NCI-H187 treated with DMSO at 0.1 percent for 48 hours (cell line): ENCODE measurements at regions not wholly inside any gene's neighbourhood (a gene's known extent, or its start where the extent isn't known, plus 50 kb on each side); places are given as distances from the start of the nearest gene placed in this dataset.

Experiments
- DNase-seq: peaks from one replicate; lab custom pipeline; 2025; lab: John Stamatoyannopoulos, UW

DNA sequence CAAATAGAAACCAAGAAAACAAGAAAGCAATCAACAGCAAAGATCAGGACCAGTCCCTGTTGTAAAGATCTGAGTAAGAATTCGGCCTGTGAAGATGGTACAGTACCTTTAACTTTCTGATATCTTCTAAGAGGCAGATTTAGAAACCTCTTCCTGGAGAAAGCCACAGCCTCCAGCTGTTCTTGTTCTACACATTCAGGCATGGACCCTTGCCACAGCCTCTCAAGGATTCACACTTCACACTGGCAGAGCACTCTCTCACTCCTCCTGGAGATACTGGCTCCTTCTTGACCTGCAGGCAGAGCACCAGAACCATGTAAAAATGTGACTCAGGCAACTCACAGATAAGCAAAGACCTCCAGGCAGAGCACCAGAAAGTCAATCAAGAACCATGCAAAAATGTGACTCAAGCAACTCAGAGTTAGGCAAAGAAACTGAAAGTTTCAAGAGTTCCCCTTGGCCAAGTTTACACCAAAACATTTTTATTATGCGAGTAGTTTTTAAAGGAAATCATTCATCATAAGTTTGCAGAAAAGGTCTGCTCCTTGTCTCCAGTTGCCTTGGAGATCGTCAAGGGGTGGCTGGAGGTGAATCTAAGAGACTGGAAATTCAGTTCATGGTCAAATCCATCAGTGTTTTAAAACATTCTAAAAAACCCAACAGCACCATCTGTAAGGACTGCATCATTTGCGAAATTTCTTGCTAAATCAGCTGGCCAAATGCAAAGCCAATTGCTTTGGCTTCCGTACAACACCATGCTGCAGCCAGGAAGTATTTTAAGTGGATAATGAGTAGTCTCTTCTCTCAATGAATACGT is 119.3 kb upstream of the MDM1 start:
- no peak for DNase-seq

DNA sequence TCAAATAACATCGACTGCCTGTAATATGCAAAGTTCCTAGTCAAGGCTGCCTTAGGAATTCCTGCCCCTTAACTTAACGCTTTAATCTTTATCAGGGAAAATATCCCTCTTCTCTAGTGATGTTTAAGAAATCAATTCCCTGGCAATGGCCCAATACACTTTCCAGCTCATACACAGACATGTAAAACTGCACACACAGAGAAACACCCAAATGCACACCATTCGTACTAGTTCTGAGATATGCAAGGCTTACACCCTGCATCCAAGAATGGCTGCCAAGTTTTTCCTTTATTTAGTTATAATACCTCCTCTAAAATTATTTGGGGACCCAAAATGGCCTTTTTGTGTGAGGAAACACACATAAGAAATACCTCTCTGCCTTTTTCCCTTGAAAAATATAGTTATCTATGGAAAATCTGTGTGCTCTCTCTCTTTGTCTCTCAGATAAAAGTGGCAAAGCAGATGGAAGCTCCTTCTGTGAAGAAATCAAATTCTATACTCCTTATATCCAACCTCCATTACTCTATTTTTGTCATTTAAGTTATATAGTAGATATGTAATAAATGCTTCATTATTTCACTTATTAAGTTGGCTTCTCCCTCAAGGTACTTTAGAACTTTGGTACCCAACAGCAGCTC is 120.0 kb upstream of the MDM1 start:
- DNase-seq = no peak

DNA sequence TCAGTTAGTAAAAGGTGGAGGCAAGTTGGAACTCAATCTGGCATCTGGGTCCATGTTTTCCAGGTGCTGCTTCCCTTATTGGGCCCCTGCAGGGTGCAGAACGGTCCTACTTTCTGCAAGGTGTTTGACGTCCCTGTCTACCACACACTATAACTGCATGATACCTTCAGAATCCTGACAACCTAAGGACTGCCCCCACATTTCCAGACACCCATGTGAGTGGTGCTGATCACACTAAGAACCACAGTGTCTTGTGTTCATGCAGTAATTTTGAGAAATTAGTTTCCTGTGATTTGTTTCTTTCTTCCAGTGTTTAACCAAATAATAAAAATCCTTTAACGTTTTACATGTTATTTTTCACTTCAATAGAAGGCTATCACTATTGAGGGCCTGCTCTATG is 121.1 kb upstream of the MDM1 start:
- no peak for DNase-seq

DNA sequence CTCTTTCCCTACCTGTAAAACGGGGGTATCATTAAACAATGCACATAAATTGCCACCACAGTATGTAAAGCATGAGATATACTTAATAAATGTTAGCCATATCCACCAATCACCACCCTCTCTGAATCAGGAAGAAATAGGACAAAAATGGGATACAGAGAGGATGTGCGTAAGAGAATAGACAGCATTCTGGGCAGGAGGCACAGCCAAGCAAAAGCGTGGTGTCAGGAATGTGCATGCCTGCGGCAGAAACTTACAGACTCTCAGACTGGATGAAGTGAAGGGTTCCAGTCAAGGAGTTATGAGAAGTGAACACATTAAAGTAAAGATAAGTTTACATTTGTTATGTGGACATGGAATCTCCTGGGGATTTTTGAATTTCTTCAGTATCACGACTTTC is 121.7 kb upstream of the MDM1 start:
- no peak for DNase-seq

DNA sequence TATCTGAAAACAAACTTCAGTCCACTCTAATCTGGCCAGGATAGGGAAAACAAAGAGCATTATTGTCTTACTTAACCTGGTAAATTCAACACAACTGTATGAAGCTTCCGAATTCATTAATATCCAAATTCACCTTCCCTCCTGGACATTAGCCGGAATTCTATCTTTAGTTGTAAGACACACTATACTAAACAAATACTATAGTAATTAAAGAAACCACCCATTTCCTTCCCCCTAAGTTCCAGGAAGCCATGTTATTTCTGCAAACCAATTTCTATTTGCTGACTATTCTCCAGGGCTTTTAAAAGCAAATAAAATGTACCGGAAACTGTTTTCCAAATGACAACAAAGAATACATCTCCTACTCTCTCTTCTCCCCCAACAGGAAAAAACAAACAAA is 122.7 kb upstream of the MDM1 start:
- DNase-seq = no peak

DNA sequence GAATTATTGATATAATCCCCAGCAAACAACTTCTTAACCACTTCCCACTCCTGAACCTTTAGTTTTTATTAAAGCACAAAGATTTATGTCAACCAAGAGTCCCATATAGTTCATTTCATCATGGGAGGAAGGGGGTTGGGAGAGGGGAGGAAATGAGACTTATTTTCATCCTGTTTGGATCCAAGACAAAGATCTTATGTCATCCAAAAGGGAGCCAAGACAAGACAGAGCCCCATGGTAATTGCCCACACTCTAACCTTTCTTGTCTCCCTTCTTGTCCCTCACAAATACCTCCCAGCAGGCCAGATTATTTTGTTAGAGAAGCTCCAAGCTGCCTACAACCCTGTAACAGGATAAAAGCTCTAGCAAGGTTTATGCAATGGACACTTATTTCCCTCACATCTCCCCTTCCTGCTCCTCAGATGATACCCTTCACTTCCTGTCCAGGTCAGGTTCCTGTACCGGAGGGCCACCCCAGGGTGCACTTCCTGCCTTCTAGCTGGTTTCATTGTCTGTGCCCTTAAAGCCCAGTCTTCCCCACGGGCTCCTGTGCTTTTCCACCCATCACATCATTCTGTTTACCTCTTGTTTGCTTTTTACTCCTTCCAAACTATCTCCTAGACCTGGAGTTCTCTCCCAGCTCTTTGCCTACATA is 123.7 kb upstream of the MDM1 start:
- DNase-seq = no peak

DNA sequence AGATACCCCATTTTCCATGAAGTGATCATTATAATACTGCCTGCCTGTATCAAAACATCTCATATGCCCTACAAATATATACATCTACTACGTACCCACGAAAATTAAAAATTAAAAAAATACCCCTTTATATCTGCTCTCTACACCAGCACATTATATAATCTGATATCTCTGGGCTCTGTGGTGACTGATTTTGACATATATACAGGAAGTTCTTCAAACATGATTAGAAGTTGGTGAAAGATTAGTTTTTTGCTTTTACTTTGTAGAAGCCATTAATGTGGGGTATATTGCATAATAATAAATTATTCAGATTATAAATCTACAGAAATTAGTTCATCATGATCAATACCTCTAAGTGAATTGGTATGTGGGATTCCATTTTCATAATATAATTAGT is 126.7 kb upstream of the MDM1 start:
- DNase-seq = no peak

DNA sequence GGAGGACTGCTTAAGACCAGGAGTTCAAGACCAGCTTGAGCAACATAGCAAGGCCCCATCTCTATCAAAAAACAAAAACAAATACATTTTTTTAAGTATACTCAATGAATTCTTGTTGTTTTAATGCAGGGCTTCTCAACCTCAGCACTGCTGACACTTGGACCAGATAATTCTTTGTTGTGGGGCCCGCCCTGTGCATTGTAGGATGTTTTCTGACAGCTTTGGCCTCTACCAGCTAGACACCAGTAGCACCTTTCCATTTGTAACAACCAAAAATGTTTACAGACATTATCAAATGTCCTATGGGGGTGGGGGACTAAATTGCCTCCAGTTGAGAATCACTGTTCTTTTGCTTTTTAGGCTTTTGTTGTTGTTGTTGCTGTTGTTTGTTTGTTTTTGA is 128.1 kb upstream of the MDM1 start:
- no peak for DNase-seq

DNA sequence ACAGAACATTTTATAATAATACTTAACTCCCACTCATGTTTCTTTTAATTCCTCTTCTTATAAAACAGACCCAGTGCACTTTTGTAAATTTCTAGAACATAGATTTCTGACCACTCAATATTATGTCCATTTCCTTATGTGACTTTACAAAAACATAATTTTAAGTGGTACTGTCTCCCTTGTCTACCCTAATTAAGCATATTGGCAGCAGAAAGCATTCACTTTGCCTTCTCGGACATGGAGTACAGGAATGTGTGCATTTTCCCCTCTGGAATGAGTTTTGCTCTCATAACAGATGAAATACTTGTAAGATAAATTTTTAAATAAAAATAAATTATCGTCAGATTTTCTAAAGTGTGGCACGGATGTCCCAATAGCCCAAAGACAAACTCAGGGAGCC is 129.5 kb upstream of the MDM1 start:
- no peak for DNase-seq

DNA sequence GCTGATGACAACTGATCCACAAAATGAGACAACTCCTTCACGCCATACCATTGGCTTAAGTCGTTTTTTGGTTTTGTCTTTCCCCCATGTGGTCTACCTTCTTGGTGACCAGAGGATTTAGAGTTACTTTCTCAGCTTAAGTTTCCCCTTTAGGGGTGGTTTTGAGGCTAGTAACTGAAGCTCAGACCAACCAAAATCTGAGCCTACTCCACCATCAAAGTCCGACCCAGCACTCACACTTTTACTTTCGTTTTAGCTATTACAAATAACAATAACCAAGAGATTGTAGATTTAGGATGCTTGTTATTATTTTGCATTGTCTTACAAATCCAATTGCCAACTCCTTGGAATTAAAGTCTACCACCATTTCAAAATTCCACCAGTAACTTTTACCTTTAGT is 130.6 kb upstream of the MDM1 start:
- no peak for DNase-seq

DNA sequence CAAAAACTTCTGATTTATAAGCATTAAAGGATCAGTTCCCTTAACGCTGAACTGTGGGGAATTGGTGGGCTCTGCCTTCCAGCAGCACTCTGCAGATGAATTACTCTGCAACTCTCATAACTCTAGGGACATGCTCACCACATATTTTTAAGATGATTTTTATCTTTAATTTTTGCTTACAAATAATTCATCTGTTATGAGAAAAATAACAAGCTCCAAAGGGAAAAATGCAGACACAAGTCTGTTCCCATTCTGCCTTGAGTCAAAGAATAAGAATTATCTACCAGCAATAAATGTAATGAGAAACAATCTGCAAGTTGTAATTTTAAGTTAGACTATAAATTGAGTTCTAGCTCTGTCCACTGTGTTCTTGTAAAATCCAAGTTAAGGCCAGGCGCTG is 133.1 kb upstream of the MDM1 start:
- DNase-seq = no peak

DNA sequence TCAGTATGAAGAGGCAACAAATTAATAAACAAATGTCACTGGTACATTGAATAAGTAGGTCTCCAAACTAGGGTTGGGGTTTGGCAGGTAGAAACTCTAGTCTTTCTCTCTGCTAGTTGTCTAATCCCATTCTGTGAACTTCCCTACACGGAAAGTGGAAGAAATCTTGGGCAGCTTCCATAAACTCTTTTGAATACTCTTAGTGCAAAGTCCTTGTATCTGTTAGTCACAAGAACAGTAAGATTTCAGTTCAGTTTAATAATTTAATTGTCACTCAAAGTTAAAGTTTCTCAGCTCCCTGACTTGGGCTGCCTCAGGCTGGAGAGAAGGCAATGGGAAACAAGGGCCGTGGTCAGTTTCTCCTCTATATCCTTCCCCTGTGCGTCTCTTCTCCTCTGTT is 135.4 kb upstream of the MDM1 start:
- no peak for DNase-seq

DNA sequence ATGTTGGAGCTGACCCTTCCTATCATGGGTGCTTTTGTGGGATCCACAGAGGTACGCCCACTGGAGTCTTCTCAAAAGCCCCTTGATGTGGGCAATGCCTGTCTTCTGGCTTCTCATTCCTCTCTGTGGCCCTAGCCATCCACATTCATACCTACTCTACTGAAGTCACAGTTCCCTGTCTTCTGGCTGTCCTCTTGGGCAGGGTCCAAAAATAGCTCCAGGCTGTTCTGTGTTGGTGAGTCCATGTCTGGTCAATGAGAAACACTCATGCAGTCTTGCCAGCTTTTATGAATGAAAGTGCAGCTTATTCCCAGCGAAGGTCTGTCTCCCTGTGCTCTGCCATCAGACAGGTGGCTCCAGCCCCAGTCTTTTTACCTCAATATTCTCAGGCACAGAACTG is 135.9 kb upstream of the MDM1 start:
- no peak for DNase-seq

DNA sequence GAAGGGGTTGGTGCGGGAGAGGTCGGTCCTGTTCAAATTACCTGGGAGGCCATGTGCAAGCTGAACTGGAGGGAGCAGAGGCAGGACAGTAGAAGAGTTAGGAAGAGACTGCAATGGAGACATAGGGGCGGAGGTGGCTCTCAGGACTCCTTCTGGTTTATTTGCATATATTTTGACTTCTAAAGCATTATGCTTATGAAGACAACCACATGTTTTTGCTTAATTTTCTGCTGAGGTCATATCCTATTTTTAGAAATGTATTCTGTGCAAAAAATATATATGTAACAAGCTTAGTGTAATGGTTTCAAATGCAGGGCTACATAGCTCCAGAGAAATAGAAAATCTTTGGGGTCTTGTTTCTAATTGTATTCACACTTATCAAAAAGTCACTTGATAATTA is 137.0 kb upstream of the MDM1 start:
- DNase-seq = no peak

DNA sequence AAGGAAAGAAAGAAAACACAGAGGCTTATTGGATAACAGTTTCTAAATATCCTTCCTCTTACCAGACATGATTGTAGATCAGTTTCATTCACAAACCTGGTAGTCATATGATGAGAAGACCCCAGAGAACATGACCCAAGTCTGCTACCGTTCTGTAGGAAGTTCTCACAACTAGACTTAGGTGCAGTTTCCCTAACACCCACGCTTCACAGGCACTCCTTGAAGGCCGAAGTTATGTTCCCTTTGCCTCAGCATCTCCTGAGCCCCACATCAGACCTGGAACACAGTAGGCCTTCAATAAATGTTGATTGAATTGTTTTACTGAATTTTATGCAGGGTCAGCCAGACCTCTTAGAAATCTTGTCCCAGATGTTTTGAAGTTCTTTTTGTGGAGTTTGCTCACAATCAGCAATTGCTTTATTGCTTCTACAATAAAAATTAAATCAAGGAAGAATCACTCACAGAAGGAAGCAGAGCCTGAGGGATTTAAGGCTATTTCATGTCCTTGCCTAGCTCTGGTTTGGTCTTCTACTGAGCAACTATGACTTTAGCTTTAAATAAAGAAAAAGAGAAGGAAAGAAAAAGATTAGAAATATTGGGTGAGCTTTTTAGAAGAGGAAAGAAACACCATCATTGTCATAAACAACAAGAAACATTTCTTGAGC is 138.6 kb upstream of the MDM1 start:
- no peak for DNase-seq

DNA sequence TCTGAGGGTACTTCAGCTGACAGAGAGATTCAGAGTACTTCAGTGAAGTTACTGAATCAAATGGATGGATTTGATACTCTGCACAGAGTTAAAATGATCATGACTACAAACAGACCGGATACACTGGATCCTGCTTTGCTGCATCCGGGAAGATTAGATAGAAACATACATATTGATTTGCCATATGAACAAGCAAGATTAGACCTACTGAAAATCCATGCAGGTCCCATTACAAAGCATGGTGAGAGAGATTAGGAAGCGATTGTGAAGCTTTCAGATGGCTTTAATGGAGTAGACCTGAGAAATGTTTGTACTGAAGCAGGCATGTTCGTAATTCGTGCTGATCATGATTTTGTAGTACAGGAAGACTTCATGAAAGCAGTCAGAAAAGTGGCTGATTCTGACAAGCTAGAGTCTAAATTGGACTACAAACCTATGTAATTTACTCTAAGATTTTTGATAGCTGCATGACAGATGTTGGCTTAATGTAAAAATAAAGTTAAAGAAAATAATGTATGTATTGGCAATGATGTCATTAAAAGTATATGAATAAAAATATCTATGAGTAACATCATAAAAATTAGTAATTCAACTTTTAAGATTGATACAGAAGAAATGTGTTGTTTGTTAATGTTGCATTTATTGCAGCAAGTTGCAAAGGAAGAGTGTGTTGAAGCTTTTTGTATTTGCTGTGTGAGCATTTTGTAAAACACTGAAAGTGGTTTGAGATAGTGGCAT is 136.1 kb upstream of the RAP1B start:
- no peak for DNase-seq

DNA sequence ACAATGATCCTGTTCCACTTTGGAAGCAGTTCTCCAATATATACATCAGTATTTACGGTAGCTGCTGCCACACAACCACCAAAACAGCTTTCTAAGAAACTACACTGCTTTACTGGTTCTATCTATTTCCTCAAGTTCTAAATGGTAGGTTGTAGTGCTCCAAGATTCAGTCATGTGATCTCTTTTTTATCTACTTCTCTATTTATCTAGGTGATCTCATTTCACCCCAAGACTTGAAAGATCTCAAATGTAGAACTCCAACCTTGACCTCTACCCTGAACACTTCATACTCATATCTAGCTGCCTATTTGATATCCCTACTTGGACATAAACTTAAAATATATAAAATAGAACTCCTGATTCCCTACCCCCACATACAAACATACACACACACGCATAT is 133.9 kb upstream of the RAP1B start:
- no peak for DNase-seq

DNA sequence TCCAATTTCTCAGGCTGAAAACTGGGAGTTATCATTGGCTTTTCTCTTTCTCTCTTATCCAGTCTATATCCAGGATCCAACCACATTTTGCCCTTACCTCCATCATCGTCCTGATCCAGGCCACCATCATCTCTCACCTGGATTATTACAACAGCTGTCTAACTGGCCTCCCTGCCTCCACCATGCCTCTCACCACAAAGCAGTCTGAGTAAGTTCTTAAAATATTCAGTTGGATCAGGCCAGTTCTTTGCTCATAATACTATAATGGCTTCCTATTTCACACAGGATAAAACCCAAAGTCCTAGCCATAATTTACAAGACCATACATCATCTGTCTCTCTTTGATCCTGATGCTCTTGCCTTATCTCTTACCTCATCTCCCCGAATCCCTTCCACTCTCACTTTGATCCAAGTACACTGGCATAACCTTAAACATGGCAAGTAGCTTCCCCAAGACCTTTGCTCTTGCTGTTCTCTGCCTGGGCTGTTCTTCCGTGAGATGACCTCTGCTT is 133.4 kb upstream of the RAP1B start:
- DNase-seq = no peak

DNA sequence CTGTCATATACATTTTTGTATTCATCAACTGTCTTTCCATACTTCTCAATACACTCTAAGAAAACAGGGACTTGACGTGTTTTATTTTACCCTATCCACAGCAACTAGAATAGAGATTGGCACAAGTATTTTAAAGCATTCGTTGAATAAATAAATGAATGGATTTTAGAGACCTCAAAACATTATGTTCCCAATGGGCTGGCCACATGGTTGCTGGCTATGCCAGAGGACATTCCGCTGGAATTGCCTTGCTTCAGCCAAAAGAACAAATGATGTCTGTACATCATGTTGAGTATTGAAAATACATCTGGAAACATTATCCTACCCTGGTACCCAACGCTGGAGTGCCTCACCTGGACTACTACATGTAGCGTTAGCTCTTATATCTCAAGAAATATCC is 132.8 kb upstream of the RAP1B start:
- DNase-seq = no peak

DNA sequence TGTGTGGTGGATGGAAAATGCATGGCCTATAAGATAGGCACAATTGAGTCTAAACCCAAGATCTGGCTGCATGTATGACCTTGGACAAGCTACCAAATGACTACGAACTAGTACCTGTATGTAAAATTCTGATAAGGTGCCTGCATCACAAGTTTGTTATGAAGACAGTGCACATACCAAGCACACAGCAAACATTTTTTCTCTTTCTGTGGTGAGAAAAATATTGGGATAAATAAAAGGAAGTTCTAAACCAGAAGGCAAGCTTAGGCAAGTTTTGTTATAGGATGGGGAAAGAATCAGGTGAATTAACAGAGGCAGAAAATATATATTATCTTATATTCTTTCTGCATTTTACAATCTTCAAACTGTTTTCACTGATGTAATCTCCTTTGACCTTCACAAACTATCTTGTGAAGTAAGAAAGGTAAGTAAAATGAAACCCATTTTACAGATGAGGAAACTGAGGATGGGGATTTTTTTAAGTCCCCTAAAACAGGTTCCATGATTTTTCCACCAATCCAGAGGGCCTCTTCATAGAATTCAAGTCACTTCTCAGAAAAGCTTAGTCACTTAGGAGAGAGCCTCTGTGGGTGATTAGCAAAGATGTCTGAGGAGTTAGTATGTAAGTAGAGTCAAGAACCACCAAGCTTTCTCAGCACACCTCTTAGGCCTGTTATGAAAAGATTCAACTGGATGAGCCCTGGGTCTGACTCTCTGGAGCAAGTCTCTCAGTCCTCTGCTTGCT is 132.0 kb upstream of the RAP1B start:
- no peak for DNase-seq

DNA sequence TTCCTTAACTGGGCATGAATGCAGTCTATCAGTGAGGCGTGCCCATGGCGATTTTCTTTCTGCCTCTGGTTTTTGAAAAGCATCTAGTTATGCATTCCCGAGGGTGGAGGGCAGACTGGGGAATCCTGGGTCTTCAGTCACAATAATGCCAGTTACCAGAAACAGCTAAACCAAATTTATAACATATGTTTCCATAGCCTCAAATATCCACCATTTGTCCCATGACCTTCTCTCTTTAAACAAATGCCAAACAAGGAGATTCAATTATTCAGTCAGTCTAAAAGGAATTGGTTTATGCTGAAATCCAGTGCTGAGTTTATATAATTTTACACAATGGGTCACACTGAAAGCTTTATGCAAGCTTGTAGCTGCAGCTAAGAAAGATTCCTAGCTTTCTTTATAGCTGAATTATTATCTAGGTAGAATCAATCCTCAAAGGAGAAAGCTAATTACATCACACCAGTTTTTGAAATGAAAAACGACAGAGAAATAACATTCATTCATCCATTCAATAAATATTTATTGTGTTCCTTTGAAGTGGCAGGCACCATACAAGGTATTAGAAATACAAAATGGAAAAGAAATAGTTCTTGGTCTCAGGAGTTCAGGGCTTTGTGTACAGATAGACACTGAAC is 131.3 kb upstream of the RAP1B start:
- DNase-seq = no peak
